HepG2 (cell line): ENCODE measurements at regions not wholly inside any gene's neighbourhood (a gene's known extent, or its start where the extent isn't known, plus 50 kb on each side); places are given as distances from the start of the nearest gene placed in this dataset.

Source experiments
- ATF7 ChIP-seq, 2 experiments: fragments of 450-650 bp in 1 of 2; sonication (generic) in 1 of 2; formaldehyde crosslinking in 1 of 2; IDR thresholded peaks; 2 replicates each; pipeline versions ENCODE4 v1.4.0 to v1.6.1; 2016 to 2020; ENCODE audit warnings: antibody characterized with exemption in 1 of 2, mild to moderate bottlenecking in 1 of 2, missing genetic modification reagents in 1 of 2
- BRCA1 ChIP-seq: sonication (generic); formaldehyde crosslinking; IDR thresholded peaks from 2 replicates; pipeline ENCODE4 v1.4.0; 2020; ENCODE audit warnings: missing genetic modification reagents
- FOXP4 ChIP-seq: sonication (generic); formaldehyde crosslinking; IDR thresholded peaks from 2 replicates; pipeline ENCODE4 v1.4.0; 2020; ENCODE audit warnings: missing genetic modification reagents
- GABPB1 ChIP-seq: IDR thresholded peaks from 2 replicates; pipeline ENCODE4 v1.6.1; 2016; ENCODE audit warnings: mild to moderate bottlenecking, missing genetic modification reagents, moderate library complexity, missing compliant biosample characterization
- GATAD2A ChIP-seq: IDR thresholded peaks from 2 replicates; pipeline ENCODE4 v1.6.1; 2016
- HNF4A ChIP-seq: sonication (generic); formaldehyde crosslinking; IDR thresholded peaks from 2 replicates; pipeline ENCODE4 v1.4.0; 2020; ENCODE audit warnings: missing genetic modification reagents
- HNRNPLL ChIP-seq: fragments of 200-400 bp; formaldehyde crosslinking; IDR thresholded peaks from 2 replicates; pipeline ENCODE4 v1.6.1; 2017; ENCODE audit warnings: mild to moderate bottlenecking, low read depth, low read length; ENCODE audit not compliant: poor library complexity, severe bottlenecking
- MAFK ChIP-seq, 2 experiments: IDR thresholded peaks in 1 of 2; conservative IDR thresholded peaks in 1 of 2; 2 replicates each; pipeline ENCODE4 v1.6.1; 2011; ENCODE audit warnings: improper control_type of control experiment in 2 of 2, low read length in 2 of 2
- NCOA5 ChIP-seq: sonication (generic); formaldehyde crosslinking; IDR thresholded peaks from 2 replicates; pipeline ENCODE4 v1.4.0; 2020; ENCODE audit warnings: missing genetic modification reagents
- RARA ChIP-seq: IDR thresholded peaks from 2 replicates; pipeline ENCODE4 v1.6.1; 2016; ENCODE audit warnings: missing genetic modification reagents, missing compliant biosample characterization
- RXRA ChIP-seq: sonication (generic); formaldehyde crosslinking; IDR thresholded peaks from 2 replicates; pipeline ENCODE4 v1.5.1; 2020; ENCODE audit warnings: missing genetic modification reagents
- SNAPC2 ChIP-seq: sonication (generic); formaldehyde crosslinking; IDR thresholded peaks from 2 replicates; pipeline ENCODE4 v1.8.1; 2022; ENCODE audit warnings: mild to moderate bottlenecking, missing genetic modification reagents
- SP5 ChIP-seq: IDR thresholded peaks from 2 replicates; pipeline ENCODE4 v1.6.1; 2016; ENCODE audit warnings: low read depth, borderline replicate concordance
- SPEN ChIP-seq: sonication (generic); formaldehyde crosslinking; IDR thresholded peaks from 2 replicates; pipeline ENCODE4 v1.5.1; 2020; ENCODE audit warnings: low read depth, mild to moderate bottlenecking, missing genetic modification reagents
- TBX3 ChIP-seq: fragments of 450-650 bp; IDR thresholded peaks from 2 replicates; pipeline ENCODE4 v1.6.1; 2017; ENCODE audit warnings: antibody characterized with exemption, mild to moderate bottlenecking, inconsistent platforms, borderline replicate concordance
- TCF7 ChIP-seq: sonication (generic); IDR thresholded peaks from 2 replicates; pipeline ENCODE4 v1.6.1; 2016; ENCODE audit warnings: antibody characterized with exemption, low read depth
- ZBED4 ChIP-seq: sonication (generic); formaldehyde crosslinking; IDR thresholded peaks from 2 replicates; pipeline ENCODE4 v1.4.0; 2020; ENCODE audit warnings: missing genetic modification reagents, borderline replicate concordance
- ZNF274 ChIP-seq: sonication (generic); formaldehyde crosslinking; IDR thresholded peaks from 2 replicates; pipeline ENCODE4 v1.5.1; 2020; ENCODE audit warnings: mild to moderate bottlenecking, missing genetic modification reagents
- ZNF350 ChIP-seq: sonication (generic); formaldehyde crosslinking; IDR thresholded peaks from 2 replicates; pipeline ENCODE4 v1.4.0; 2020; ENCODE audit warnings: mild to moderate bottlenecking, low read depth, missing genetic modification reagents, borderline replicate concordance
- ZNF678 ChIP-seq: sonication (generic); formaldehyde crosslinking; IDR thresholded peaks from 2 replicates; pipeline ENCODE4 v1.4.0; 2020; ENCODE audit warnings: mild to moderate bottlenecking, missing genetic modification reagents
- ZNF710 ChIP-seq: sonication (generic); formaldehyde crosslinking; IDR thresholded peaks from 2 replicates; pipeline ENCODE4 v1.5.0; 2020; ENCODE audit warnings: mild to moderate bottlenecking, missing genetic modification reagents, borderline replicate concordance
- ZSCAN21 ChIP-seq: sonication (generic); formaldehyde crosslinking; IDR thresholded peaks from 2 replicates; pipeline ENCODE4 v1.8.0; 2022; ENCODE audit warnings: mild to moderate bottlenecking, missing genetic modification reagents, moderate library complexity, borderline replicate concordance

GRCh38 chr20:50330504-50331313 is 140.1 kb downstream of the CEBPB start (continued):
- TF ChIP-seq TBX3: no peak
- peak; percentile 21; the same call in 1 of the 2 replicates for TF ChIP-seq ZSCAN21 (CRISPR knock-in tag)
- 0 out of 2 replicates have a peak, but pooled peaks have one; percentile 63 for TF ChIP-seq ZNF710 (CRISPR knock-in tag)
- no peak for TF ChIP-seq NCOA5 (CRISPR knock-in tag)
- no peak for TF ChIP-seq ZNF678
- TF ChIP-seq SNAPC2 (CRISPR knock-in tag): no peak
- TF ChIP-seq GATAD2A: peak; percentile 80
- TF ChIP-seq HNF4A: peak; percentile 70
- TF ChIP-seq RARA: peak; percentile 44
- peak; percentile 40 for TF ChIP-seq HNRNPLL
- TF ChIP-seq FOXP4: 0 out of 2 replicates have a peak, but pooled peaks have one; percentile 14
- TF ChIP-seq ZNF350: no peak
- no peak for TF ChIP-seq TCF7
- TF ChIP-seq MAFK (conservative IDR thresholded peaks at IDR 0.05 in 1 of 2, IDR thresholded peaks at IDR 0.05 in 1 of 2; ENCODE audit: low read length in 2 of 2): 0 out of 4 replicates have a peak, but pooled peaks of 1 of the 2 experiments have one; percentile 19
- no peak for TF ChIP-seq BRCA1 (CRISPR knock-in tag)
- TF ChIP-seq ZBED4: 0 out of 2 replicates have a peak, but pooled peaks have one; percentile 42
- TF ChIP-seq ZNF274: no peak
- 0 out of 2 replicates have a peak, but pooled peaks have one; percentile 25 for TF ChIP-seq GABPB1 (CRISPR knock-in tag)
- peak; percentile 36; the same call in 1 of the 2 replicates for TF ChIP-seq SPEN (CRISPR knock-in tag)
- TF ChIP-seq SP5: 0 out of 2 replicates have a peak, but pooled peaks have one; percentile 23
- TF ChIP-seq RXRA (CRISPR knock-in tag): peak; percentile 70
- no peak for TF ChIP-seq ATF7 (IDR thresholded peaks at IDR 0.05)
- TF ChIP-seq ATF7 (CRISPR knock-in tag; IDR thresholded peaks at IDR 0.05): 0 out of 2 replicates have a peak, but pooled peaks have one; percentile 31
